ENCODE measurements at regions not wholly inside any gene's neighbourhood (a gene's known extent, or its start where the extent isn't known, plus 50 kb on each side); places are given as distances from the start of the nearest gene placed in this dataset.

DNA sequence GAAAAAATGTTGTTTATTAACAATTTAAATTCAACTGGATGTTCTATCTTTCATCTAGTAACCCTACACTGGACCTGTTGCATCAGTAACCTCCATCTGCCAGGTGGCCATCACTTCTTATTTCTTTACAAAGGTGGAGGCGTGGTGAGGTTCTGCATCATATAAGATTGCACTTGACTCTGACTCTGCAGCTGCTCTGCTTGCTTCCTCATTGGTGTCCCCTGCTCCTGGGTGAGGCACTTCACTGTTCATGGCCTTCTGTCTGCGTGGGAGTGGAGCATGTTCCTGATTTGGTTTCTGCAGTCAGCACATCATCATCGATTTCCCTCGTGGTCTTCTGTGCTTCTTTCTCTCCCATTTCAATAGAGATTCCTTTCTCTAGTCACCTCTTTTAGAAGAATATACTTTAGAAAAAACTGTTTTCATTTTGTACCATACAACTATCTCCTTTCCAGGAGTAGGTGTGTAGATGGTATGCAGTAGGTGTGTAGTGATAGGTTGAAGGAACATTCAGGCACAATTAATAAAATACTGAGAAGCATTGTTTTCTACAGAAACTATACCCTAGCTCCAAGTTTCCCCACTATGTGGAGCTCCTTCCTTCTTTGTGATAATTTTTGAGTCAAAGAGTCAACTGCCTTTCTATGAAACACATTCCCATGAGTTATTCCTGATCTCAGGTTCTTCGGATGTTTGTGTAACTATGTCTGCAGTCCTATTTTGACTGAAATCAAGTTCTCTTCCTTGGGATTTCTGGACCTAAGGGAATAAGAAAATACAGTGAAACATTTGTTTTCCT, 231.7 kb upstream of the CNTNAP2 start:
- Histone ChIP-seq H2AFZ (no peak overlapping the region), H3K27ac (no peak overlapping the region)
- TF ChIP-seq, protein P1, sequence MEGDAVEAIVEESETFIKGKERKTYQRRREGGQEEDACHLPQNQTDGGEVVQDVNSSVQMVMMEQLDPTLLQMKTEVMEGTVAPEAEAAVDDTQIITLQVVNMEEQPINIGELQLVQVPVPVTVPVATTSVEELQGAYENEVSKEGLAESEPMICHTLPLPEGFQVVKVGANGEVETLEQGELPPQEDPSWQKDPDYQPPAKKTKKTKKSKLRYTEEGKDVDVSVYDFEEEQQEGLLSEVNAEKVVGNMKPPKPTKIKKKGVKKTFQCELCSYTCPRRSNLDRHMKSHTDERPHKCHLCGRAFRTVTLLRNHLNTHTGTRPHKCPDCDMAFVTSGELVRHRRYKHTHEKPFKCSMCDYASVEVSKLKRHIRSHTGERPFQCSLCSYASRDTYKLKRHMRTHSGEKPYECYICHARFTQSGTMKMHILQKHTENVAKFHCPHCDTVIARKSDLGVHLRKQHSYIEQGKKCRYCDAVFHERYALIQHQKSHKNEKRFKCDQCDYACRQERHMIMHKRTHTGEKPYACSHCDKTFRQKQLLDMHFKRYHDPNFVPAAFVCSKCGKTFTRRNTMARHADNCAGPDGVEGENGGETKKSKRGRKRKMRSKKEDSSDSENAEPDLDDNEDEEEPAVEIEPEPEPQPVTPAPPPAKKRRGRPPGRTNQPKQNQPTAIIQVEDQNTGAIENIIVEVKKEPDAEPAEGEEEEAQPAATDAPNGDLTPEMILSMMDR (IDR thresholded peaks at IDR 0.05), result no peak

DNA sequence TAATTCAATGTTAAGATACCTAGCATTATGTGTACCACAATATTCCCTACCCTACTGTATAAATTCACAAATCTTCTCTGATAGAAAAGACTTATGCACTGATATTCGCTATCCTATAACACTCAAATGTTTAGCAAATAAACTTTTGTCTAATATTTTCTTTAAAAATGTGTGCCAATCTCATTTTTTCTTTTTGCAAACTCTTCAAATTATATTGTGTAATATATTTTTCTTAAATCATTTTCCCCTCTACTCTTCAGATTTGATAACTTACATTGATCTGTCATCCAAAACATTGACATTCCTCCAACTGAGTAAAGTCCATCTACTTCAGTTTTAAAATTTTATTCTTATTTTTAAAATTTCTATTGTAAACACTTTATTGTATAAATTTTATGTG, 240.2 kb upstream of the CNTNAP2 start:
- TF ChIP-seq, protein P1 (IDR thresholded peaks at IDR 0.05), result no peak
- Histone ChIP-seq H3K9me3 (ENCODE audit: control insufficient read depth, low read length) (no peaks in the 10 kb centered on the region), H3K4me2 (ENCODE audit: low read length) (no peak overlapping the region), H3K9ac (no peak overlapping the region), H3K27ac (no peak overlapping the region), H3K4me3 (ENCODE audit: low read depth, low read length) (no peak overlapping the region), H2AFZ (no peak overlapping the region), H3K4me1 (no peaks in the 10 kb centered on the region), H3K36me3 (ENCODE audit: control insufficient read depth, insufficient read depth, low read length) (no peaks in the 10 kb centered on the region), H3K27me3 (ENCODE audit: control insufficient read depth, insufficient read depth, low read length) (no peaks in the 10 kb centered on the region), H3K79me2 (no peaks in the 10 kb centered on the region)

More for the DNA sequence above, 231.7 kb upstream of the CNTNAP2 start:
- no peaks in the 10 kb centered on the region for H3K4me1 ChIP-seq
- H3K9me3 ChIP-seq (ENCODE audit: control insufficient read depth, low read length), result no peaks in the 10 kb centered on the region
- no peaks in the 10 kb centered on the region for H3K27me3 ChIP-seq (ENCODE audit: control insufficient read depth, insufficient read depth, low read length)
- no peaks in the 10 kb centered on the region for H3K79me2 ChIP-seq
- H3K4me2 ChIP-seq (ENCODE audit: low read length), result no peak overlapping the region
- H3K9ac ChIP-seq, result no peak overlapping the region
- H3K36me3 ChIP-seq (ENCODE audit: control insufficient read depth, insufficient read depth, low read length), result no peaks in the 10 kb centered on the region
- no peak overlapping the region for H3K4me3 ChIP-seq (ENCODE audit: low read depth, low read length)

DNA sequence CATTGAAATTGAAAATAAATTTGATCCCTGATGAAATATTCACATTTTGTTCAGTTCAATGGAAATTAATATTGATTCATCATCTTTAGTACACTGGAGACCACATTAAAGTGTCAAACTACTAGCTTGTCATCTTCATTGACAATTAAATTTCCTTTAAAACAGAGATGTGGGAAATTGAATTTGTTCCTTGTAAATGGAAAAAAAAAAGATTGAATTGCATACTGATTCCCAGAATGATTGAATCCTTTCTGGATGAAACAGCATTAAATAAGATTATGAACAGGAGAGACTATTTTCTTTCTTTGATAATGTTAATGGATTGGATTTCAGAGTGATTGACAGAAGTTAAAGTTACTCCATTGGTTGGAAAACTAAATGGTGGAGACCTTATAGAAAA, 241.3 kb upstream of the CNTNAP2 start:
- H3K27me3 ChIP-seq (ENCODE audit: control insufficient read depth, insufficient read depth, low read length), result no peaks in the 10 kb centered on the region
- H3K9ac ChIP-seq, result no peak overlapping the region
- H3K36me3 ChIP-seq (ENCODE audit: control insufficient read depth, insufficient read depth, low read length), result no peaks in the 10 kb centered on the region
- H3K4me1 ChIP-seq, result no peaks in the 10 kb centered on the region
- no peak overlapping the region for H3K4me3 ChIP-seq (ENCODE audit: low read depth, low read length)
- no peak overlapping the region for H2AFZ ChIP-seq
- TF ChIP-seq, protein P1 (IDR thresholded peaks at IDR 0.05), result no peak
- no peak overlapping the region for H3K27ac ChIP-seq
- H3K4me2 ChIP-seq (ENCODE audit: low read length), result no peak overlapping the region
- H3K79me2 ChIP-seq, result no peaks in the 10 kb centered on the region
- no peaks in the 10 kb centered on the region for H3K9me3 ChIP-seq (ENCODE audit: control insufficient read depth, low read length)

DNA sequence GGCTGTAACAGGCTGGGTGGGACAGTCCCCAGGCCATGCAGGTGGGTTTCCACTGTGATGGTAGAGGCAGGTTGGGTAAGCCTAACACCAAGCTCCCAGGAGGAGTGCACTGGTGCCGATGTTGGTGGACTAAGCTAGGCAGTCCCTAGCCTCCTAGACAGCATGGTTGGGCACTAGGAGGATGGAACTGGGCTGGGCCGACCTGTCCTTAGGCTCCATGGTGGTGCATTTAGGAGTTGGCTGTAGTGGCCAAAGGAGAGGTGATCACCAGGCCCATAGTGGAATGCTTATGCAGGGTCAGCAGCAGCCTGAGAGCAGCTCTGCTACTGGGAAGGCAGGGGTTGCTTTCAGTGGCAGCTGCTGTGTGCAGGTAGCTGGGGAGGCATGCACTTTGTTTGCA, 247.7 kb upstream of the CNTNAP2 start:
- Histone ChIP-seq H3K79me2 (no peaks in the 10 kb centered on the region), H3K9ac (no peak overlapping the region), H2AFZ (no peak overlapping the region), H3K27ac (no peak overlapping the region), H3K4me1 (no peaks in the 10 kb centered on the region), H3K4me3 (ENCODE audit: low read depth, low read length) (no peak overlapping the region), H3K36me3 (ENCODE audit: control insufficient read depth, insufficient read depth, low read length) (no peaks in the 10 kb centered on the region), H3K9me3 (ENCODE audit: control insufficient read depth, low read length) (no peaks in the 10 kb centered on the region), H3K27me3 (ENCODE audit: control insufficient read depth, insufficient read depth, low read length) (no peaks in the 10 kb centered on the region), H3K4me2 (ENCODE audit: low read length) (no peak overlapping the region)
- TF ChIP-seq, protein P1 (IDR thresholded peaks at IDR 0.05), result no peak

DNA sequence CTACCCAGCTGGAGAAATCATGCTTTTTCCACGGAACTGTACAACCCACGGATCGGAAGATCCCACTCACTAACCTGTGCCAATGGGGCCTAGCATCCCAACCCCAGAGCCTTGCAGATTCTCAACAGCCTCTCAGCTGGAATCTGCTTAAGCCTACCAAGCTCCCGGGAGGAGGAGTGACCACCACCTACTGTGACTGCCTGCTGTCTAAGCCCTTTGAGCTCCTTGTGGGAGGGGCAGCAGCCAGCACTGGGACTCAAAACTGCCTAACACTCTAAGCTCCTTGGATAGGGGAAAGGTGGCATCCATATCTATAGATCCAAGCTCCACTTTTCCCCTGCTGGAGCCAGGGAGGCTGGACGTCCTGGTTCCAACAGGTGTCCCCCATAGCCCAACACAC, 254.4 kb upstream of the CNTNAP2 start:
- no peaks in the 10 kb centered on the region for H3K36me3 ChIP-seq (ENCODE audit: control insufficient read depth, insufficient read depth, low read length)
- no peaks in the 10 kb centered on the region for H3K27me3 ChIP-seq (ENCODE audit: control insufficient read depth, insufficient read depth, low read length)
- H3K27ac ChIP-seq, result no peak overlapping the region
- no peaks in the 10 kb centered on the region for H3K4me1 ChIP-seq
- no peaks in the 10 kb centered on the region for H3K9me3 ChIP-seq (ENCODE audit: control insufficient read depth, low read length)
- no peak overlapping the region for H3K4me3 ChIP-seq (ENCODE audit: low read depth, low read length)
- no peak overlapping the region for H3K9ac ChIP-seq
- H3K4me2 ChIP-seq (ENCODE audit: low read length), result no peak overlapping the region
- H2AFZ ChIP-seq, result no peak overlapping the region
- TF ChIP-seq, protein P1 (IDR thresholded peaks at IDR 0.05), result no peak
- H3K79me2 ChIP-seq, result no peaks in the 10 kb centered on the region

Data from parathyroid adenoma (tissue), 2 donors.